K562 (cell line): ENCODE measurements at regions not wholly inside any gene's neighbourhood (a gene's known extent, or its start where the extent isn't known, plus 50 kb on each side); places are given as distances from the start of the nearest gene placed in this dataset.

Experiments
- ATAC-seq: fragments of 200-7000 bp; cut with Tn5 transposase; 3 replicates; pipeline ENCODE4 v1.9.1; 2020; ENCODE audit warnings: moderate library complexity
- BruUV-seq: library from RNA; stranded (reverse); fragments of 400-500 nt; replicated peaks from 2 replicates; lab custom pipeline; 2021; lab: Mats Ljungman, UMichigan
- CTCF ChIA-PET: fragments of 300-600 bp; formaldehyde crosslinking; extraction: SDS; loops from one replicate; lab custom pipeline; 2021; ENCODE audit warnings: low intra/inter-chr PET ratio; lab: Yijun Ruan, JAX
- POLR2A ChIA-PET: fragments of 300-600, 350-650 bp; sonication (Branson Sonifier 250); formaldehyde crosslinking; extraction: SDS; loops from one replicate; lab custom pipeline; 2021; ENCODE audit warnings: antibody characterized with exemption, inconsistent platforms; lab: Yijun Ruan, JAX
- DNase-seq, 4 experiments: peaks; one replicate each; pipeline versions ENCODE4 v3.0.0 to v3.0.0-alpha.2; 2011 to 2018; ENCODE audit warnings: low spot score in 3 of 4, mixed read lengths in 3 of 4; ENCODE audit errors: extremely low read depth in 1 of 4
- FAIRE-seq: peaks from 2 replicates; lab custom pipeline; 2011; peaks lifted over from hg19 to GRCh38; lab: Jason Lieb, UNC
- H2AFZ ChIP-seq: 2 replicates; pipeline ENCODE4 v1.6.0; 2011; ENCODE audit warnings: low read depth, low read length, control low read depth, inconsistent platforms
- H3K27ac ChIP-seq: fragments of 200-600 bp; 3 replicates; pipeline ENCODE4 v1.8.0; 2011; ENCODE audit warnings: low read depth, mild to moderate bottlenecking, control low read depth, inconsistent platforms, low read length, moderate library complexity, mixed read lengths; ENCODE audit errors: extremely low read depth
- H3K27me3 ChIP-seq, 2 experiments: fragments of 300-600 bp in 1 of 2; 2 replicates in 1 of 2; 3 replicates in 1 of 2; pipeline versions ENCODE4 v1.6.0 to v1.8.0; 2011; ENCODE audit warnings: inconsistent platforms in 2 of 2, low read length in 2 of 2, mild to moderate bottlenecking in 1 of 2, mixed read lengths in 1 of 2, moderate library complexity in 1 of 2; ENCODE audit not compliant: control insufficient read depth in 2 of 2, insufficient read depth in 2 of 2
- H3K36me3 ChIP-seq: fragments of 300-600 bp; 3 replicates; pipeline ENCODE4 v1.8.0; 2011; ENCODE audit warnings: mild to moderate bottlenecking, low read length, inconsistent platforms; ENCODE audit not compliant: control insufficient read depth, insufficient read depth
- H3K4me1 ChIP-seq, 2 experiments: fragments of 200-600 bp in 1 of 2; replicated peaks in 1 of 2; 2 replicates in 1 of 2; 3 replicates in 1 of 2; pipeline versions ENCODE4 v1.5.1 to v1.8.0; 2011; ENCODE audit warnings: inconsistent platforms in 2 of 2, low read length in 2 of 2, mild to moderate bottlenecking in 1 of 2, mixed read lengths in 1 of 2, moderate library complexity in 1 of 2; ENCODE audit not compliant: control insufficient read depth in 2 of 2, insufficient read depth in 2 of 2
- H3K4me2 ChIP-seq: 2 replicates; pipeline ENCODE4 v1.6.1; 2011; ENCODE audit warnings: low read length, control low read depth, inconsistent platforms, mixed read lengths; ENCODE audit not compliant: insufficient read depth
- H3K4me3 ChIP-seq: fragments of 200-600 bp; sonication (generic), shearing (Covaris generic); 2 replicates; pipeline ENCODE4 v1.5.1; 2016; ENCODE audit warnings: control low read depth, inconsistent platforms
- H3K79me2 ChIP-seq: fragments of 200-600 bp; 3 replicates; pipeline ENCODE4 v1.8.0; 2011; ENCODE audit warnings: low read length, inconsistent platforms; ENCODE audit not compliant: control insufficient read depth, insufficient read depth
- H3K9ac ChIP-seq, 2 experiments: 2 replicates each; pipeline versions ENCODE4 v1.6.0 to v1.6.1; 2011; ENCODE audit warnings: low read depth in 2 of 2, low read length in 2 of 2, control low read depth in 1 of 2, inconsistent platforms in 1 of 2, mild to moderate bottlenecking in 1 of 2, mixed read lengths in 1 of 2; ENCODE audit not compliant: insufficient read depth in 1 of 2
- H3K9me1 ChIP-seq: one replicate; pipeline ENCODE4 v1.6.0; 2011; ENCODE audit warnings: inconsistent platforms, mild to moderate bottlenecking, low read length, moderate library complexity; ENCODE audit not compliant: control insufficient read depth, insufficient read depth
- H3K9me3 ChIP-seq: replicated peaks from 2 replicates; pipeline ENCODE4 v1.5.1; 2011; ENCODE audit warnings: low read depth, low read length, inconsistent platforms; ENCODE audit not compliant: control insufficient read depth, insufficient read depth
- H4K20me1 ChIP-seq: replicated peaks from 2 replicates; pipeline ENCODE4 v1.6.1; 2011; ENCODE audit warnings: low read length, inconsistent platforms, mixed read lengths; ENCODE audit not compliant: control insufficient read depth, insufficient read depth
- COPS2 ChIP-seq: fragments of 450-650 bp; conservative IDR thresholded peaks from 2 replicates; pipeline ENCODE4 v1.6.1; 2016; ENCODE audit warnings: mild to moderate bottlenecking, moderate library complexity
- HDAC3 ChIP-seq: fragments of 450-650 bp; IDR thresholded peaks from 2 replicates; pipeline ENCODE4 v1.6.1; 2018; ENCODE audit warnings: borderline replicate concordance, mild to moderate bottlenecking, moderate library complexity; ENCODE audit not compliant: partially characterized antibody
- HOXB6 ChIP-seq: fragments of 250-450 bp; sonication (Bioruptor Pico); IDR thresholded peaks from 2 replicates; pipeline ENCODE4 v1.5.1; 2022; ENCODE audit warnings: mild to moderate bottlenecking, borderline replicate concordance
- MCM2 ChIP-seq: fragments of 450-650 bp; IDR thresholded peaks from 2 replicates; pipeline ENCODE4 v1.6.1; 2017; ENCODE audit warnings: low read depth, mild to moderate bottlenecking
- MCM7 ChIP-seq, 2 experiments: fragments of 450-650 bp; IDR thresholded peaks; 2 replicates each; pipeline ENCODE4 v1.6.1; 2016 to 2018
- PYGO2 ChIP-seq: fragments of 450-650 bp; IDR thresholded peaks from 2 replicates; pipeline ENCODE4 v1.6.1; 2016; ENCODE audit warnings: mild to moderate bottlenecking, missing genetic modification characterization, moderate library complexity, missing compliant biosample characterization
- YBX1 ChIP-seq: fragments of 450-650 bp; IDR thresholded peaks from 2 replicates; pipeline ENCODE4 v1.7.1; 2016; ENCODE audit warnings: mild to moderate bottlenecking
- ZNF232 ChIP-seq: sonication (generic); formaldehyde crosslinking; IDR thresholded peaks from 2 replicates; pipeline ENCODE4 v1.8.0; 2022; ENCODE audit warnings: mild to moderate bottlenecking, missing genetic modification reagents
- ZNF436 ChIP-seq: fragments of 250-450, 450-650 bp; sonication (Bioruptor Pico); formaldehyde crosslinking; IDR thresholded peaks from 2 replicates; pipeline ENCODE4 v1.7.0; 2020; ENCODE audit warnings: mild to moderate bottlenecking
- ZNF79 ChIP-seq: fragments of 250-450 bp; sonication (Bioruptor Pico); IDR thresholded peaks from 2 replicates; pipeline ENCODE4 v1.4.0; 2020; ENCODE audit warnings: low read depth, mild to moderate bottlenecking, moderate library complexity
- WGBS: fragments of 100-300 bp; shearing (Covaris generic); methylation state at CpG from one replicate; pipeline ENCODE4 v1.1.6; 2016; ENCODE audit warnings: low coverage, mixed read lengths; ENCODE audit not compliant: insufficient coverage; ENCODE audit errors: missing lambda C conversion rate; 5-methylcytosine and 5-hydroxymethylcytosine counted together
- in situ Hi-C: fragments of 300-500 bp; cut with MboI; formaldehyde crosslinking; loops from 4 replicates; pipeline ENCODE4 v1.15.0; 2018; ENCODE audit warnings: inconsistent platforms, mixed read lengths
- intact Hi-C: fragments of 100-400 bp; cut with micrococcal nuclease; formaldehyde crosslinking; loops from 2 replicates; pipeline ENCODE4 v1.14.2; 2022
- TF ChIP-seq, protein P1 (sequence below): fragments of 450-650 bp; formaldehyde crosslinking; IDR thresholded peaks from 2 replicates; pipeline ENCODE4 v1.4.0; 2022; ENCODE audit warnings: missing genetic modification characterization
- TF ChIP-seq, protein P2 (sequence below): fragments of 450-650 bp; IDR thresholded peaks from 2 replicates; pipeline ENCODE4 v1.6.1; 2017; ENCODE audit warnings: mild to moderate bottlenecking, moderate library complexity
- TF ChIP-seq, protein P3 (sequence below): fragments of 450-650 bp; IDR thresholded peaks from 2 replicates; pipeline ENCODE4 v1.6.1; 2016; ENCODE audit warnings: missing biosample characterization, missing genetic modification characterization
- TF ChIP-seq, protein P4 (sequence below): fragments of 250-450 bp; sonication (Bioruptor Pico); IDR thresholded peaks from 2 replicates; pipeline ENCODE4 v1.5.0; 2022; ENCODE audit warnings: mild to moderate bottlenecking
- TF ChIP-seq, protein P5 (sequence below): fragments of 450-650 bp; IDR thresholded peaks from 2 replicates; pipeline ENCODE4 v1.6.1; 2016; ENCODE audit warnings: mild to moderate bottlenecking

DNA sequence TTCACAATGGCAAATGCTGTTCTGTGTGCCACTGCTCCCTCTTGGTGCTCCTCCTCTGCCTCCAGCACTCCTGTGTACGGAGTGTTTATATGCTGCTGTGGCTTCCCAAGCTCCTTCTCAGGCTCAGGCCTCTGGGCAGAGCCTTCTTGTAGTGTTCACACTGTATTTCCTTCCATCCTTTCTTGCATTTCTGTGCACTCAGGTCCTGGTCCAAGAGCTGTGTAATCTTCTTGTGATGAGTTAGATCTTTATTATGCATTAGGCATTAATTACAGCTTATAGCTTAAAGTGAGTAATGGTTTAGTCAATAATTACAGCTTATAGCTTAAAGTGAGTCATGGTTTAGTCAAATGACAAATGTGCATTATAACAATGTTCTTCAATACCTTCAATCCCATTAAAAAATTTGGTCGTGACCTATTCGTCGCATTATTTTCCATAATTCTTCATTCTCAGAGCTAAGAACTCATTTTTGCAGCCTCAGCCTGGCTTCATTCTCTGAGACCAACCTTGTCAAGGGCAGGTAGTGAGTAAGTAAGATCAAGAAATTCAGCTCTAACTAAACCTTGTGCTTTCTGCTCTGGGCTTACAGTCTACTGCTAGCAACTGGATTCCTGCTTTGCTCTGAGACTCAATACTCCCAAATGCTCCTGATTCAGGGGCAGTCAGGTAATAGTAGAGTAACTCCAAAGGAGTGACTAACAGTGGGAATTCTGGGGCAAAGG, 154.5 kb upstream of the SPAG17 start:
- BruUV-seq = no TSS peak
- Histone ChIP-seq H3K27ac (no peak overlapping the region), H3K9me1 (no peaks in the 10 kb centered on the region), H3K9ac (no peak overlapping the region), H2AFZ (no peak overlapping the region), H3K79me2 (no peaks in the 10 kb centered on the region), H3K4me1 (no peaks in the 10 kb centered on the region), H3K36me3 (no peaks in the 10 kb centered on the region), H3K4me2 (no peak overlapping the region), H3K9me3 (no peaks in the 10 kb centered on the region; the same call in 1 of the 2 replicates), H3K27me3 (no peaks in the 10 kb centered on the region), H3K4me3 (no peak overlapping the region), H4K20me1 (no peaks in the 10 kb centered on the region)
- intact Hi-C loops = no loop called here
- ATAC-seq (no peak), FAIRE-seq (no peak), DNase-seq (no peak)
- in situ Hi-C loops = no loop called here
- CTCF ChIA-PET = no interaction called here
- POLR2A ChIA-PET = no interaction called here
- TF ChIP-seq, protein P1, sequence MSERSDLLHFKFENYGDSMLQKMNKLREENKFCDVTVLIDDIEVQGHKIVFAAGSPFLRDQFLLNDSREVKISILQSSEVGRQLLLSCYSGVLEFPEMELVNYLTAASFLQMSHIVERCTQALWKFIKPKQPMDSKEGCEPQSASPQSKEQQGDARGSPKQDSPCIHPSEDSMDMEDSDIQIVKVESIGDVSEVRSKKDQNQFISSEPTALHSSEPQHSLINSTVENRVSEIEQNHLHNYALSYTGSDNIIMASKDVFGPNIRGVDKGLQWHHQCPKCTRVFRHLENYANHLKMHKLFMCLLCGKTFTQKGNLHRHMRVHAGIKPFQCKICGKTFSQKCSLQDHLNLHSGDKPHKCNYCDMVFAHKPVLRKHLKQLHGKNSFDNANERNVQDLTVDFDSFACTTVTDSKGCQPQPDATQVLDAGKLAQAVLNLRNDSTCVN (CRISPR knock-in tag) = no peak
- TF ChIP-seq PYGO2 (tag) = no peak
- TF ChIP-seq, protein P2, sequence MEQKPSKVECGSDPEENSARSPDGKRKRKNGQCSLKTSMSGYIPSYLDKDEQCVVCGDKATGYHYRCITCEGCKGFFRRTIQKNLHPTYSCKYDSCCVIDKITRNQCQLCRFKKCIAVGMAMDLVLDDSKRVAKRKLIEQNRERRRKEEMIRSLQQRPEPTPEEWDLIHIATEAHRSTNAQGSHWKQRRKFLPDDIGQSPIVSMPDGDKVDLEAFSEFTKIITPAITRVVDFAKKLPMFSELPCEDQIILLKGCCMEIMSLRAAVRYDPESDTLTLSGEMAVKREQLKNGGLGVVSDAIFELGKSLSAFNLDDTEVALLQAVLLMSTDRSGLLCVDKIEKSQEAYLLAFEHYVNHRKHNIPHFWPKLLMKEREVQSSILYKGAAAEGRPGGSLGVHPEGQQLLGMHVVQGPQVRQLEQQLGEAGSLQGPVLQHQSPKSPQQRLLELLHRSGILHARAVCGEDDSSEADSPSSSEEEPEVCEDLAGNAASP = no peak
- no peak for TF ChIP-seq MCM2
- TF ChIP-seq ZNF79 = no peak
- TF ChIP-seq HDAC3 = no peak
- TF ChIP-seq YBX1 = no peak
- TF ChIP-seq, protein P3, sequence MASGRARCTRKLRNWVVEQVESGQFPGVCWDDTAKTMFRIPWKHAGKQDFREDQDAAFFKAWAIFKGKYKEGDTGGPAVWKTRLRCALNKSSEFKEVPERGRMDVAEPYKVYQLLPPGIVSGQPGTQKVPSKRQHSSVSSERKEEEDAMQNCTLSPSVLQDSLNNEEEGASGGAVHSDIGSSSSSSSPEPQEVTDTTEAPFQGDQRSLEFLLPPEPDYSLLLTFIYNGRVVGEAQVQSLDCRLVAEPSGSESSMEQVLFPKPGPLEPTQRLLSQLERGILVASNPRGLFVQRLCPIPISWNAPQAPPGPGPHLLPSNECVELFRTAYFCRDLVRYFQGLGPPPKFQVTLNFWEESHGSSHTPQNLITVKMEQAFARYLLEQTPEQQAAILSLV (tag) = no peak
- TF ChIP-seq, protein P4, sequence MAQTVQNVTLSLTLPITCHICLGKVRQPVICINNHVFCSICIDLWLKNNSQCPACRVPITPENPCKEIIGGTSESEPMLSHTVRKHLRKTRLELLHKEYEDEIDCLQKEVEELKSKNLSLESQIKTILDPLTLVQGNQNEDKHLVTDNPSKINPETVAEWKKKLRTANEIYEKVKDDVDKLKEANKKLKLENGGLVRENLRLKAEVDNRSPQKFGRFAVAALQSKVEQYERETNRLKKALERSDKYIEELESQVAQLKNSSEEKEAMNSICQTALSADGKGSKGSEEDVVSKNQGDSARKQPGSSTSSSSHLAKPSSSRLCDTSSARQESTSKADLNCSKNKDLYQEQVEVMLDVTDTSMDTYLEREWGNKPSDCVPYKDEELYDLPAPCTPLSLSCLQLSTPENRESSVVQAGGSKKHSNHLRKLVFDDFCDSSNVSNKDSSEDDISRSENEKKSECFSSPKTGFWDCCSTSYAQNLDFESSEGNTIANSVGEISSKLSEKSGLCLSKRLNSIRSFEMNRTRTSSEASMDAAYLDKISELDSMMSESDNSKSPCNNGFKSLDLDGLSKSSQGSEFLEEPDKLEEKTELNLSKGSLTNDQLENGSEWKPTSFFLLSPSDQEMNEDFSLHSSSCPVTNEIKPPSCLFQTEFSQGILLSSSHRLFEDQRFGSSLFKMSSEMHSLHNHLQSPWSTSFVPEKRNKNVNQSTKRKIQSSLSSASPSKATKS = no peak
- TF ChIP-seq HOXB6 = no peak
- no peak for TF ChIP-seq ZNF232
- no peak for TF ChIP-seq ZNF436 (CRISPR knock-in tag)
- no peak for TF ChIP-seq COPS2
- TF ChIP-seq MCM7 (IDR thresholded peaks at IDR 0.05) = no peak
- TF ChIP-seq, protein P5, sequence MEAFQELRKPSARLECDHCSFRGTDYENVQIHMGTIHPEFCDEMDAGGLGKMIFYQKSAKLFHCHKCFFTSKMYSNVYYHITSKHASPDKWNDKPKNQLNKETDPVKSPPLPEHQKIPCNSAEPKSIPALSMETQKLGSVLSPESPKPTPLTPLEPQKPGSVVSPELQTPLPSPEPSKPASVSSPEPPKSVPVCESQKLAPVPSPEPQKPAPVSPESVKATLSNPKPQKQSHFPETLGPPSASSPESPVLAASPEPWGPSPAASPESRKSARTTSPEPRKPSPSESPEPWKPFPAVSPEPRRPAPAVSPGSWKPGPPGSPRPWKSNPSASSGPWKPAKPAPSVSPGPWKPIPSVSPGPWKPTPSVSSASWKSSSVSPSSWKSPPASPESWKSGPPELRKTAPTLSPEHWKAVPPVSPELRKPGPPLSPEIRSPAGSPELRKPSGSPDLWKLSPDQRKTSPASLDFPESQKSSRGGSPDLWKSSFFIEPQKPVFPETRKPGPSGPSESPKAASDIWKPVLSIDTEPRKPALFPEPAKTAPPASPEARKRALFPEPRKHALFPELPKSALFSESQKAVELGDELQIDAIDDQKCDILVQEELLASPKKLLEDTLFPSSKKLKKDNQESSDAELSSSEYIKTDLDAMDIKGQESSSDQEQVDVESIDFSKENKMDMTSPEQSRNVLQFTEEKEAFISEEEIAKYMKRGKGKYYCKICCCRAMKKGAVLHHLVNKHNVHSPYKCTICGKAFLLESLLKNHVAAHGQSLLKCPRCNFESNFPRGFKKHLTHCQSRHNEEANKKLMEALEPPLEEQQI = no peak
- WGBS = 0% methylated on average over 4 of the region's 4 CpGs
